ENCODE measurements at regions not wholly inside any gene's neighbourhood (a gene's known extent, or its start where the extent isn't known, plus 50 kb on each side); places are given as distances from the start of the nearest gene placed in this dataset.

DNA sequence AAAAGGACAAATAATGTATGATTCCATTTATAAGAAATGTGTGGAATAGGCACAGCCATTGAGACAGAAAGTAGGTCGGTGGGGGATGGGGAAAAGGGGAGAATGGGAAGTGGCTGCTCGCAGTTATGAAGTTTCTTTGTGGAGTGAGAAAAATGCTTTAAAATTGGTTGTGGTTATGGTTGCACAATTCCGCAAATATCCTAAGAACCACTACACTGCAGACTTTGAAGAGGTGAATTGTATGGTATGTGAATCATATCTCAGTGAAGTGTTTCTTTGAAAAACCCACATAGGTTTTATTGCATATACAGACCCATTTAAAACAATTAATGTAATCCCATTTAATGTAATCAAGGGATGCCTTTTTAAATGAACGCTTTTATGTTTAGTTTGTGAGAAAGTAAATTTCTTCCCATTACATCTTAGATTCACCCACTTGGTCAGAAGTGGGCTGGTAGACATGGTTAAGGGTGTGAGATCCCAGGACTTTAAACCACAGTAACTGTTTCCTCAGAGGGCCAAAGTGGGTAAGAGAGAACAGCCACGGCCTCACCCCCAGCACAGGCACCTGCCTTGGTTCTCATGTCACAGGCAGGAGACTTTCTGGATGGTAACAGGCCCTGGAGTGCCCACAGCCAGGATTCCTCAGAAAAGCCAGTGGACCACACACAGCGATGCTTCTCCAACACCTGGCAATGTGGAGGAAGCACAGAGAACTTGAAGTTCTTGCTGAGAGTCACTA, 119.3 kb upstream of the GJB6 start:
- in situ Hi-C loops (cut with MboI; ENCODE audit: low sequenced_read_pairs) = loop anchor here (25.0 kb wide), 1 partner anchor 164 kb away; the partner anchor contains the start of gene GJB2

DNA sequence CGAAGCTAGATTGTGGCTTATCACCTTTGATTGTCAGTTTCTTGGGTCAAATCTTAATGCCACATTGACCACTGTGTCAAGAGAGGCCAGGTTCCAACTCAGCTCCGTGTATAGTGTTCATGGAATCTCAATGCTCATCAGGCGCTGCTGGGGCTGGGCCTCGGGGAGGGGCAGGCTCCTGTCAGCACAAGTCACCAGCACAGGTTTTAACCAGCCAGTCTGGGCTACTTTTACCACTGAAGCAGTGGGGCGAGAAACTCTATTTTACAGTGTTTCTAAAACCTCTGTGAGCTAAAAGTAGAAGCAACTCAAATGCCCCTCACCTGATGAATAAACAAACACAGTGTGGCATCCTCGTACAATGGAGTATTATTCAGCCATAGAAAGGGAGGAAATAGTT, 118.7 kb upstream of the GJB6 start:
- in situ Hi-C loops (cut with MboI; ENCODE audit: low sequenced_read_pairs) = loop anchor here (25.0 kb wide), 1 partner anchor 164 kb away; the partner anchor contains the start of gene GJB2

GRCh38 chr13:20350382-20350763, 118.3 kb upstream of the GJB6 start:
- in situ Hi-C loops (cut with MboI; ENCODE audit: low sequenced_read_pairs) = loop anchor here (25.0 kb wide), 1 partner anchor 163 kb away; the partner anchor contains the start of gene GJB2

- in situ Hi-C loops (cut with MboI; ENCODE audit: low sequenced_read_pairs) = loop anchor here (25.0 kb wide), 1 partner anchor 162 kb away; the partner anchor contains the start of gene GJB2
Measured at GRCh38 chr13:20349564-20350381, 117.7 kb upstream of the GJB6 start.

DNA sequence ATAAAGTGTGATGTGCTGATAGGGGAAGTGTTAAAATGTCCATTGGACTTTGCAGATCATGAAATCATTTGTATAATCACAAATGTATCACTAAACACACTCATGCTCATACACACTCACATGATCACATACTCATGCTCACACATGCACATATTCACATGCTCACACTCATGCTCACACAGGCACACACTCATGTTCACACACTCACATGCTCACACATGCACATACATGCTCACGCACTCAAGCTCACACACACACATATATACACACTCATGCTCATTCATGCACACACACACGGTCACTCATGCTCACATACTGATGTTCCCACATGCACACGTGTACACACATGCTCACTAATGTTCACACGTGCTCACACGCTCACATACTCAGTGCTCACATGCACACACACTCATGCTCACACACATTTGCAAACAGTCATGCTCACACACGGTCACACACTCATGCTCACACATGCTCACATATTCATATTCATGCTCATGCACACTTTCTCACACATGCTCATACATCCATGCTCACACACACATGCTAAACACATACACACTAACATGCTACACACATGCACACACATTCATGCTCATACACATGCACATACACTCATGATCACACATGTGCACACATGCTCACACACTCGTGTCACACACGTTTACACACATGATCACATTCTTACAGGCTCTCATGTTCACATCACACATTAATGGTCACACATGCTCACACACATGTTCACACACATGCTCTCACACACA, 116.7 kb upstream of the GJB6 start:
- in situ Hi-C loops (cut with MboI; ENCODE audit: low sequenced_read_pairs) = no loop called here

- in situ Hi-C loops (cut with MboI; ENCODE audit: low sequenced_read_pairs) = no loop called here
Measured at GRCh38 chr13:20348018-20348417, 115.9 kb upstream of the GJB6 start.

GRCh38 chr13:20344836-20345490, 112.8 kb upstream of the GJB6 start:
- in situ Hi-C loops (cut with MboI; ENCODE audit: low sequenced_read_pairs) = no loop called here

DNA sequence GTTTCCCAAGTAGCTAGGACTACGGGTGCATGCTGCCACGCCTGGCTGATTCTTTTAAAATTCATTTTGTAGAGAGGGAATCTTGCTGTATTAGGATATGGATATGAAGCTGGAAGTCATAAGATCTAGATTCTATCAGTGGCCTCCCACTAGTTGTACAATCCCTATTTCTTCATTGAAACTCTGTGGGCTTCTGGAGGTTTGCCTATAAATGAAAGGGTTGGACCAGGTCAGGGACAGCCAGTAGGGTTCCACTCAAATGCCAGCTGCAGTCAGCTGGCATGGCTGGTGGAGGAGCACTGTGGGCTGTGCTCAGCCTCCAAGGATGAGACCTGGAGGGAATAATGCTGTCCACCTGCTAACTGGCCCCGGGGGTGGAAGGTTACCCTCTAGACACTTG, 110.2 kb upstream of the GJB6 start:
- in situ Hi-C loops (cut with MboI; ENCODE audit: low sequenced_read_pairs) = no loop called here

GRCh38 chr13:20340759-20341171, 108.6 kb upstream of the GJB6 start:
- in situ Hi-C loops (cut with MboI; ENCODE audit: low sequenced_read_pairs) = no loop called here

DNA sequence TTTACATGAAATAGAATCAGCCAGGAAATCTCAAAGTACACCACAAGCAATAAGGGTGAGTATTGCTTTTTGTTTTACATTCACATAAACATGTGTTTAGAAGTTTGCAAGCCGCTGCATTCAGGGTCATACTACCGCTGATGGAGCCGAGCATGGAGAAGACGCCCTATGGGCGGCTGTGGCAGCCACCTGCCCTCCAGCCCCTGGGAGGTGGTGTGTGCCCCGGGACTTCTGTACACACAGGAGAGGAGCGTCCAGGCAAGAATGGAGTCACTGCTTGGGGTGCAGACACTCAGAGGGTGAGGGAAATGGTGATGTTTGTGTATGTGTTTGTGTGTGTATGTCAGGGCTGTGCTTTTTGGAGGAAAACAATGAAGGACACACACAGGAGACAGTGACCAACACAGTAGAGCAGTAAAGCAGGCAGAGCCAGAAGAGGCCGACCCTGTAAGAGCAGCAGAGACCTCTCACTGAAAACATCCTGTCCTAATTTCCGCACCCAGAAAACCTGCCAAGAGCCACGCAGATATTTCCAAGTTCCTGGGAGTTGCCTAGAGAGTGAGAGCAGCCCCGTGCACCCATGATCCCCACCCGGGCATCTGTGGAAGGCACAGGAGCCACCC, 108.1 kb upstream of the GJB6 start:
- in situ Hi-C loops (cut with MboI; ENCODE audit: low sequenced_read_pairs) = no loop called here

DNA sequence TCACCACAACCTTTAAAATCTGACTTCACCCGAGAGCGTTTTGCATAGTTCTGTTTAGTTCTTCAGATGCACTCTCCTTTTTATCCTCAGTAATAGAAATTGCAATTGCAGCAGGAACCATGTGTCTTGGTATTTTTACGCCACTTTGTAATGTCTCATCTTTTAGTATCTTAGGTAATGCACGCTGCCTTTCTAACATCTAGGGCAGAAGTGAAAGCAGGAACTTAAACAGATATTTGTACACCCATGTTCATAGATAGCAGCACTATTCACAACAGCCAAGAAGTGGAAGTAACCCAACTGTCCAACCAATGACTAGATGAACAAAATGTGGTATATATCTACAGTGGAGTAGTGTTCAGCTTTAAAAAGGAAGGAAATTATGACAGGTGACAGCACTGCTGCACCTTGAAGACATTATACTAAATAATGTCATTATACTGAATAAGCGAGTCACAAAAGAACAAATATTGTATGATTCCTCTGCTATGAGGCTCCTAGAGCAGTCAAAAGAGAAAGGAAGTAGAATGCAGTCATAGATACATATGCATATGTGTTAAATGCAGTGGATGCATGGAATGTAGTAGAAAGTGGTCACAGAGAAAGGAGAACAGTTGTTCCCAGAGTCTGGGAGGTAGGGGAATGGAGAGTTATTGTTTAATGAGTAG, 105.9 kb upstream of the GJB6 start:
- in situ Hi-C loops (cut with MboI; ENCODE audit: low sequenced_read_pairs) = no loop called here

DNA sequence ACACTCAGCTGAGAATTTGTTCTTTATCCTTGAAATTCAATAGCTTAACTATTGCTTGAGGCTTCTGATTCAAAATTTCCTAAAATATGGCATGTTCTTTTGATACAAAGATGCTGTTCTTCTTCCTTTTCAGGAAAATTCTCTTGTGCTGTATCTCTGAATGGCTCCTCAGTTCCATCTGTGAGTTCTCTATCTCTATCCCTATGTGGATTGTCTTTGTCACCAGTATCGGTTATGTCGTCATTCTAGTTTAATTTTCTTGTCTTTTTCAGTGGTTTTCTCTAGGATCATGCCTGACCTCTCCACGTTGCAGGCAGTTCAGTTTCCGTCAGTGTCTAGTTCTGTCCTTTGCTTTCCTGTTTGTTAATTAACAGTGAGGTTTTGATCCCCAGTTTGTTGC, 104.6 kb upstream of the GJB6 start:
- in situ Hi-C loops (cut with MboI; ENCODE audit: low sequenced_read_pairs) = no loop called here

DNA sequence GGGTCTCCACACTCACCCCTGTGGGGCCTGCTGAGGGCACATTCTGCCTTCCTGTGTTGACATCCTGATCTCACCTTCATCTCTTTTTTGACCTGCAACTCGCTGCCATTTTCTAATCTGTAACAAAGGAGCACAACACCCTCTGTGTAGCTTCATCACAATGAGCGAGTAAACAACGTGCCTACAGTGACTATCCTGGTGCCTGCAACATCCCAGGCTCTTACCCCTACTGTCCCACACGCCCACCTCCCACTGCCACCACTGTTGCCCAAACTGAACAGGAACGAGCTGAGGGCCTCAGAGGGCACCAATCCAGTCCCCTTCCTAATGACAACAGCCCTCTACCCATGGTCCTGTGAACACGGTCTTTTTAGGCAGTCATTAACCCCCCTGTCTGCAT, 102.2 kb upstream of the GJB6 start:
- in situ Hi-C loops (cut with MboI; ENCODE audit: low sequenced_read_pairs) = no loop called here

DNA sequence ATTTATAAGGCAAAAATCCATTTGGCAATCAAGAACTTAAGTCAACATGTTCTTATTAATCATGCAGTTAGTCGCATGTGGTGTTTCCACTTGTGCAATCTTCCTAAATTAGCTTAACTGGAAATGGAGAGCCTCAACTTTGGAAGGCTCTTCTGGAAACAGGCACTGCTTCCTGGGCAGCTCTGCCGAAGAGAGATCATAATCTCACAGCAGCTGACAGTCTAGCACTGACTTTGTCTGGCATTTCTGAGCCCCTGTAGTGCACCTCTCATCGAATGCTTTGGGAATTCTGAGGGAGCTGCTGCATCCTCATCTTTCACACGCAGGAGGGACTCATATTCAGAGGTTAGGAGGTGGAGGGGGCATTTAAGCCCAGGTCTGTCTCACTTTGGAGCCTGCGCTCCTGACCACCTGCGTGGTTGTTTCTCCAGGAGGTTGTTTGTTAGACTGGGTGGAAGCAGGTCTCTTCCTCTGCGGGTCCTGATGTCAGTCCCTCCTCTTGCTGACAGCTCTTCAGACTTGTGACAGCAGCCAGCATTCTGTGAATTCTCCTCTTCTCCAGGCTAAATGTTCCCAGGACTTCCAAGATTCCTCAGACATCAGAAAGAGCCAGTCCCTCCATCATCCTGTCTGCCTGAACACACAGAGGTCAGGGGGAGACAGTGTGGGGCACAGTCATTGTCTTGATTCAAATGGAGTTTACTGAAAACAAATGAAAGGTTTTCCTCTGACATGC, 100.4 kb upstream of the GJB6 start:
- in situ Hi-C loops (cut with MboI; ENCODE audit: low sequenced_read_pairs) = no loop called here

DNA sequence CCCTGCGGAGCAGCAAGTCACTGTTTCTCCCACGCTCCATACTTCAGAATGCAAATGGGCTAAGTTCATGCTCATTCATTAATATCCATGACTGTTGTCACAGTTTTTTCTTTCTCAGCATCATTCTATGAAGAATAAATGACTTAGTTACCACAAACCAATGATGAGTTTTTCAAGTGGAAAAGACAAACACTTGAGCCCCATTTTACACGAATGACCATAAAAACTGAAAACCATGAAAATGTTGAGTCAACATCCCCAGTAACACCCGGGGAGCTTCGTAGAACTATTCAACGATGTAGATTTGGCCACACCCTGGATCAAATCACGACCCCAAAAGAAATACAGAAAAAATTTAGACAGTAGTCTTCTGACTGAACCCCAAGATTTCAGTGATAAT, 99.8 kb upstream of the GJB6 start:
- in situ Hi-C loops (cut with MboI; ENCODE audit: low sequenced_read_pairs) = no loop called here

- in situ Hi-C loops (cut with MboI; ENCODE audit: low sequenced_read_pairs) = no loop called here
Measured at GRCh38 chr13:20331419-20331818, 99.3 kb upstream of the GJB6 start.

DNA sequence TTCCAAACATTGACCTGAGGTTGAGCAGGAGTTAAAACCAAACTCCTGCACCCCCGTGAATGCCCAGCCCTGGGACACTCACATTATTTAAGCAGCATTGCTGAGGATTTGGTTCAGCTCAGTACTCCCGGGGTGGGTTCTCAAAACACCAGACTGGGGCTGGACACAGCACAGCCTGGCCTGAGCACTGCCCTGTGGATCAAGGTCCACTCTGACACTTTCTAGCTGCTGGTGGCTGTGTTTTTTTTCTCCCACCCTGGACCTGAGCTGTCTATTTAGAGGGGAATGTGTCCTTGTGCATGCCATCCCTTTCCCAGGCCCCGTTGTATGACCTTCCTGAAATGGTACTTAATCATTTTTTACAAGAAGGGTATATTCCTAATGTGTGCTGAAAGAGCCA, 94.7 kb upstream of the GJB6 start:
- in situ Hi-C loops (cut with MboI; ENCODE audit: low sequenced_read_pairs) = no loop called here

GRCh38 chr13:20326276-20326675, 94.2 kb upstream of the GJB6 start:
- in situ Hi-C loops (cut with MboI; ENCODE audit: low sequenced_read_pairs) = no loop called here

GRCh38 chr13:20320885-20321284, 88.8 kb upstream of the GJB6 start:
- in situ Hi-C loops (cut with MboI; ENCODE audit: low sequenced_read_pairs) = no loop called here
